Spleen (tissue), 11 donors: ENCODE measurements at regions not wholly inside any gene's neighbourhood (a gene's known extent, or its start where the extent isn't known, plus 50 kb on each side); places are given as distances from the start of the nearest gene placed in this dataset.

Experiments used
- DNase-seq: peaks from one replicate; pipeline ENCODE4 v3.0.0-alpha.2; 2020
- H3K27ac ChIP-seq, 8 donors: fragments of 200-600 bp; sonication (generic) in 7 of 8; 1 replicate in 4 of 8; 2 replicates in 4 of 8; pipeline versions ENCODE4 v1.5.0 to v1.8.0; 2016 to 2021; ENCODE audit warnings: inconsistent platforms in 4 of 8, mild to moderate bottlenecking in 4 of 8, moderate library complexity in 1 of 8
- H3K27me3 ChIP-seq, 7 donors: fragments of 200-600 bp; sonication (generic) in 6 of 7; replicated peaks in 1 of 7; 1 replicate in 4 of 7; 2 replicates in 3 of 7; pipeline versions ENCODE4 v1.5.0 to v1.8.0; 2016 to 2021; ENCODE audit warnings: inconsistent platforms in 3 of 7, mild to moderate bottlenecking in 1 of 7
- H3K36me3 ChIP-seq, 6 donors: fragments of 200-600 bp; sonication (generic) in 5 of 6; 1 replicate in 4 of 6; 2 replicates in 2 of 6; pipeline versions ENCODE4 v1.5.0 to v1.8.0; 2016 to 2021; ENCODE audit warnings: inconsistent platforms in 2 of 6
- H3K4me1 ChIP-seq, 6 donors: fragments of 200-600 bp; sonication (generic) in 5 of 6; 1 replicate in 3 of 6; 2 replicates in 3 of 6; pipeline versions ENCODE4 v1.5.0 to v1.8.0; 2016 to 2021; ENCODE audit warnings: inconsistent platforms in 3 of 6
- H3K4me3 ChIP-seq, 8 donors: fragments of 200-600 bp; sonication (generic) in 7 of 8; 1 replicate in 4 of 8; 2 replicates in 4 of 8; pipeline versions ENCODE4 v1.5.0 to v1.8.0; 2016 to 2021; ENCODE audit warnings: inconsistent platforms in 4 of 8, mild to moderate bottlenecking in 4 of 8, moderate library complexity in 2 of 8
- H3K9me3 ChIP-seq, 8 donors: fragments of 200-600 bp; sonication (generic) in 7 of 8; 1 replicate in 4 of 8; 2 replicates in 4 of 8; pipeline versions ENCODE4 v1.5.0 to v1.8.0; 2016 to 2021; ENCODE audit warnings: inconsistent platforms in 4 of 8
- POLR2A ChIP-seq, 3 donors: fragments of 450-650 bp; IDR thresholded peaks; one replicate each; pipeline ENCODE4 v1.5.1; 2017; ENCODE audit warnings: antibody characterized with exemption in 3 of 3, mild to moderate bottlenecking in 1 of 3
- POLR2AphosphoS5 ChIP-seq, 3 donors: sonication (generic); formaldehyde crosslinking; IDR thresholded peaks; one replicate each; pipeline ENCODE4 v1.5.1; 2017; ENCODE audit warnings: antibody characterized with exemption in 3 of 3
- WGBS, 5 donors: extraction: QIAGEN DNeasy Blood & Tissue Kit in 3 of 5; methylation state at CpG; one replicate each; pipeline versions ENCODE4 v1.1.5 to v1.1.7; 2013 to 2018; 5-methylcytosine and 5-hydroxymethylcytosine counted together
- intact Hi-C: fragments of 100-400 bp; cut with DNase I; formaldehyde crosslinking; loops from one replicate; pipeline ENCODE4 v1.15.0; 2023; ENCODE audit warnings: low total_unique reads
- TF ChIP-seq, protein P1 (sequence below), 11 experiments: fragments of 200-600 bp in 7 of 11; fragments of 450-650 bp in 4 of 11; sonication (generic) in 4 of 11; IDR thresholded peaks in 8 of 11; conservative IDR thresholded peaks in 3 of 11; 1 replicate in 7 of 11; 2 replicates in 4 of 11; pipeline versions ENCODE4 v1.4.0 to v1.8.0; 2016 to 2021; ENCODE audit warnings: antibody characterized with exemption in 11 of 11, inconsistent platforms in 4 of 11, mild to moderate bottlenecking in 1 of 11
- donor health status: healthy with polysubstance abuse.
- donor health status: DM: no; HTN: no; CAD: no; lungs with moderate emphysema.
- donor health status: DM: no; HTN: no; CAD: no.
- donor health status: Bipolar disorder and iron deficiency.
- donor health status: healthy.
- donor health status: DM: no; HTN: no; CAD: no.
- donor health status: DM: yes; HTN: yes; CAD: no.

DNA sequence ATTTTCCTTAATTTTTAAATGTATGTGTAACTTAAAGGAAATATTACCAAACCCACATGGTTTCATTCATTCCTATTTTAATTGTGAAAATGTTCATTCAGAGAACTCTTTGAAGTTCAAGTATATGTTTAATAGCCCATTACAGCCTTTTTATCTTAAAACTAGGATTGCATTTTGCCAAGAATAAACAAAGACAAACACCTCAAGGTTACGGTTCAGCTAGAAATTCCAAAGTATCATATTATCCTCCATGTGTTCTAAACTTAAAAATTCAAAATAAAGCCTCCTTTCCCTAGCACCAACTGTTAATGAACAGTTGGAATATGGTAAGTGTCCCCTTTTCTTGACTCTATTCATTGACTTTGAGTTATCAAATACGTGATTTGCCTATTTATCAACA, 215.6 kb upstream of the SEMA3E start:
- Histone ChIP-seq H3K36me3 (no peaks in the 10 kb centered on the region), H3K27me3 (no peaks in the 10 kb centered on the region), H3K9me3 (no peaks in the 10 kb centered on the region), H3K27ac (no peak overlapping the region), H3K4me3 (no peak overlapping the region), H3K4me1 (no peaks in the 10 kb centered on the region)
- WGBS, 5 donors: 71 to 79% (median 78%) methylated on average over 2 of the region's 2 CpGs
- DNase-seq: no peak
- intact Hi-C loops: no loop called here
- TF ChIP-seq POLR2AphosphoS5 (IDR thresholded peaks at IDR 0.05): no peak
- TF ChIP-seq, protein P1, sequence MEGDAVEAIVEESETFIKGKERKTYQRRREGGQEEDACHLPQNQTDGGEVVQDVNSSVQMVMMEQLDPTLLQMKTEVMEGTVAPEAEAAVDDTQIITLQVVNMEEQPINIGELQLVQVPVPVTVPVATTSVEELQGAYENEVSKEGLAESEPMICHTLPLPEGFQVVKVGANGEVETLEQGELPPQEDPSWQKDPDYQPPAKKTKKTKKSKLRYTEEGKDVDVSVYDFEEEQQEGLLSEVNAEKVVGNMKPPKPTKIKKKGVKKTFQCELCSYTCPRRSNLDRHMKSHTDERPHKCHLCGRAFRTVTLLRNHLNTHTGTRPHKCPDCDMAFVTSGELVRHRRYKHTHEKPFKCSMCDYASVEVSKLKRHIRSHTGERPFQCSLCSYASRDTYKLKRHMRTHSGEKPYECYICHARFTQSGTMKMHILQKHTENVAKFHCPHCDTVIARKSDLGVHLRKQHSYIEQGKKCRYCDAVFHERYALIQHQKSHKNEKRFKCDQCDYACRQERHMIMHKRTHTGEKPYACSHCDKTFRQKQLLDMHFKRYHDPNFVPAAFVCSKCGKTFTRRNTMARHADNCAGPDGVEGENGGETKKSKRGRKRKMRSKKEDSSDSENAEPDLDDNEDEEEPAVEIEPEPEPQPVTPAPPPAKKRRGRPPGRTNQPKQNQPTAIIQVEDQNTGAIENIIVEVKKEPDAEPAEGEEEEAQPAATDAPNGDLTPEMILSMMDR (IDR thresholded peaks at IDR 0.05 in 8 of 11, conservative IDR thresholded peaks at IDR 0.05 in 3 of 11): no peak
- no peak for TF ChIP-seq POLR2A (IDR thresholded peaks at IDR 0.05)

DNA sequence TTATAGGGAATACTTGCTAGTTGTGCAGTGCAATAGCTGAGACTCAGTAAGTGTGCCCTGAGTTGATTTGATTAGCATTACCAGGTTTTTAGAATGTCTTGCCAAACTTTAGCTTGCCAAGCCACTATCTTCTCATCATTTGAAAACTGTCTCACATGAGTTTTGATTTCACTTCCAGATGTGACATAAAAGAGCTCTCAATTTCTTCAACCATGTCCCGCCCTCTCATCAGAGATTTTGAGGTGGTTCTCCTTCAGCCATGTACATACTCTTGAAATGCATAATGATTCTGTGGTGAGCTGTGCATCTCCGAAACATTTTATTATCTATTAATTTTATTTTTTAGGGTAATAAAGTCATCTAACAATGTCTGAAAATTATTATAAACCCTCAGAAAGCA, 215.0 kb upstream of the SEMA3E start:
- 76 to 91% (median 83%) methylated on average over 2 of the region's 2 CpGs for WGBS, 5 donors
- TF ChIP-seq, protein P1 (IDR thresholded peaks at IDR 0.05 in 8 of 11, conservative IDR thresholded peaks at IDR 0.05 in 3 of 11): no peak
- no peak for TF ChIP-seq POLR2A (IDR thresholded peaks at IDR 0.05)
- no peak for TF ChIP-seq POLR2AphosphoS5 (IDR thresholded peaks at IDR 0.05)
- H3K27me3 ChIP-seq: no peaks in the 10 kb centered on the region
- no peaks in the 10 kb centered on the region for H3K4me1 ChIP-seq
- H3K4me3 ChIP-seq: no peak overlapping the region
- H3K36me3 ChIP-seq: no peaks in the 10 kb centered on the region
- DNase-seq: no peak
- intact Hi-C loops: no loop called here
- H3K9me3 ChIP-seq: no peaks in the 10 kb centered on the region
- no peak overlapping the region for H3K27ac ChIP-seq

DNA sequence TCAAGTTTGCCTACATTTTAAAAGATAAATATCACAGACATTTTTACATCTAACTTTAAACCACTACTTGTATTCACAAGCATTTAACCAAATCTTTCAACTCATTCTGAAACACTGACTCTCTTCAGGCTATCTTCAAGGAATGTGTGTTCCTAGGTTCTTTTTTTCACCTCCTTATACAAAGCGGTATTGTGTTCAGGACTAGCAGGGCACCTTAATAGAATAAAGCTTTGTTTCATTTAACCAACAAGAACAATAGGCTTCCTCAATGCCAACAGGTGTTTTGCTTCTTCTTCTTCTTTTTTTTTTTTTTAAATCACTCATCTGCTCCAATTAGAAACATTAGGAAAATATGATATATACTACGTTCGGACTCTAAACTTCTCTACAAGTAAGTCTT, 212.9 kb upstream of the SEMA3E start:
- Histone ChIP-seq H3K36me3 (no peaks in the 10 kb centered on the region), H3K4me3 (no peak overlapping the region), H3K27me3 (no peaks in the 10 kb centered on the region), H3K9me3 (no peaks in the 10 kb centered on the region), H3K4me1 (no peaks in the 10 kb centered on the region), H3K27ac (no peak overlapping the region)
- WGBS, 5 donors: 87 to 96% (median 93%) methylated on average over 3 of the region's 3 CpGs
- TF ChIP-seq POLR2A (IDR thresholded peaks at IDR 0.05): no peak
- TF ChIP-seq, protein P1 (IDR thresholded peaks at IDR 0.05 in 8 of 11, conservative IDR thresholded peaks at IDR 0.05 in 3 of 11): no peak
- TF ChIP-seq POLR2AphosphoS5 (IDR thresholded peaks at IDR 0.05): no peak
- intact Hi-C loops: no loop called here
- no peak for DNase-seq

DNA sequence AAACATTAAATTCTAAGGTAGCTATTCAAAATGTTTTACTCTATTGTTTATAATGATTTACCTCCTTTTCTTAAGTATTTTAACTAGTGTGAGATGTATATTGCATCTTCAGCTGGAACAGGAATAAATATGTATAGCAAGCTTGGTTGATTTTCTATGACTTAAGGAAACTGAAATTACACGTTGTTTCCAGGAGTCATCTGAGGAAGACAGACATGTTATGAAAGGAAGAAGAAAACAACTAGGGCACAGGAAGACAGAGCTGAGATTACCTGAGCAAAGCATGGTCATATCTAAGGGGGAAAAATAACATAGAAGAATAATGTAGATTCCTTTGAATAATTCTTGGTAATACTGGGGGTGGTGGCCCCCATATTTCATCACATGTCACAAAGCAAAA, 210.9 kb upstream of the SEMA3E start:
- no peaks in the 10 kb centered on the region for H3K27me3 ChIP-seq
- no peaks in the 10 kb centered on the region for H3K36me3 ChIP-seq
- H3K9me3 ChIP-seq: no peaks in the 10 kb centered on the region
- no peak overlapping the region for H3K27ac ChIP-seq
- TF ChIP-seq POLR2A (IDR thresholded peaks at IDR 0.05): no peak
- no peak for TF ChIP-seq POLR2AphosphoS5 (IDR thresholded peaks at IDR 0.05)
- TF ChIP-seq, protein P1 (IDR thresholded peaks at IDR 0.05 in 8 of 11, conservative IDR thresholded peaks at IDR 0.05 in 3 of 11): no peak
- H3K4me1 ChIP-seq: no peaks in the 10 kb centered on the region
- DNase-seq: no peak
- intact Hi-C loops: no loop called here
- 45 to 64% (median 57%) methylated on average over 1 of the region's 1 CpG for WGBS, 5 donors
- no peak overlapping the region for H3K4me3 ChIP-seq
